ENCODE measurements at regions not wholly inside any gene's neighbourhood (a gene's known extent, or its start where the extent isn't known, plus 50 kb on each side); places are given as distances from the start of the nearest gene placed in this dataset.

- SMC1A ChIA-PET (ENCODE audit: uncharacterized antibody, unreplicated experiment): interaction anchor here (0.5 to 2.0 kb wide), 4 partner anchors 35 to 143 kb away, joined by 3 to 7 read pairs (median 3); no protein-coding TSS in a partner anchor
- RAD21 ChIA-PET (ENCODE audit: unreplicated experiment): interaction anchor here (1.6 kb wide), 1 partner anchor 40 kb away, joined by 4 read pairs; no protein-coding TSS in a partner anchor
- Histone ChIP-seq H3K4me3 (no peak overlapping the region), H2AFZ (ENCODE audit: control insufficient read depth, low read depth, low read length) (no peak overlapping the region), H4K20me1 (ENCODE audit: control insufficient read depth, insufficient read depth) (no peaks in the 10 kb centered on the region), H3K36me3 (ENCODE audit: control insufficient read depth in 2 of 2, insufficient read depth in 2 of 2, low read length in 1 of 2) (no peaks in the 10 kb centered on the region), H3K9me3 (replicated peaks; ENCODE audit: control insufficient read depth, insufficient read depth, low read length) (no peaks in the 10 kb centered on the region), H3K27ac (ENCODE audit: control insufficient read depth, insufficient read depth) (no peak overlapping the region), H3K79me2 (ENCODE audit: control insufficient read depth, insufficient read depth, low read length) (no peaks in the 10 kb centered on the region), H3K4me2 (ENCODE audit: control insufficient read depth, insufficient read depth) (no peak overlapping the region), H3K4me1 (ENCODE audit: control insufficient read depth, insufficient read depth, low read length) (no peaks in the 10 kb centered on the region; the same call in 1 of the 2 replicates), H3K27me3 (replicated peaks in 1 of 2; ENCODE audit: control insufficient read depth in 2 of 2, insufficient read depth in 2 of 2, low read length in 1 of 2) (no peaks in the 10 kb centered on the region), H3K9ac (ENCODE audit: control insufficient read depth, insufficient read depth, low read length) (no peak overlapping the region)
- DNase-seq (ENCODE audit: low read depth, low spot score): peak; percentile 7
- CTCF ChIA-PET: interaction anchor here (1.0 to 1.3 kb wide), 2 partner anchors 12 to 48 kb away, joined by 3 to 4 read pairs; no protein-coding TSS in a partner anchor
- FAIRE-seq: no peak
- ATAC-seq: peak; percentile 79
- BruUV-seq (replicated peaks): no TSS peak
- POLR2A ChIA-PET: interaction anchor here (1.1 kb wide), 1 partner anchor 11 kb away, joined by 5 read pairs; no protein-coding TSS in a partner anchor
- in situ Hi-C loops (cut with MboI): no loop called here
- WGBS (ENCODE audit: insufficient coverage, insufficient replicate concordance, low lambda C conversion rate, missing lambda C conversion rate): 27% methylated on average over 4 of the region's 4 CpGs
- intact Hi-C loops (cut with micrococcal nuclease; ENCODE audit: unreplicated experiment): no loop called here
- TF ChIP-seq NFXL1 (IDR thresholded peaks at IDR 0.05; ENCODE audit: borderline replicate concordance) (no peak), IKZF2 (IDR thresholded peaks at IDR 0.05) (peak; percentile 39 to 42; a peak in 2 of 4 replicates), SPI1 (IDR thresholded peaks at IDR 0.05; ENCODE audit: borderline replicate concordance, insufficient read depth, low read depth, low read length) (peak; percentile 29; the same call in 1 of the 2 replicates)
These were observed 146.2 kb downstream of the PLPP3 start for GRCh38 chr1:56433056-56433577.

- no peaks in the 10 kb centered on the region for H3K79me2 ChIP-seq (ENCODE audit: control insufficient read depth, insufficient read depth, low read length)
- DNase-seq (ENCODE audit: low read depth, low spot score): no peak
- ATAC-seq: peak; percentile 8; the same call in 1 of the 3 replicates
- no TSS peak for BruUV-seq (replicated peaks)
- no peaks in the 10 kb centered on the region for H3K27me3 ChIP-seq (replicated peaks in 1 of 2; ENCODE audit: control insufficient read depth in 2 of 2, insufficient read depth in 2 of 2, low read length in 1 of 2)
- in situ Hi-C loops (cut with MboI): no loop called here
- intact Hi-C loops (cut with micrococcal nuclease; ENCODE audit: unreplicated experiment): no loop called here
- WGBS (ENCODE audit: insufficient coverage, insufficient replicate concordance, low lambda C conversion rate, missing lambda C conversion rate): 36% methylated on average over 8 of the region's 8 CpGs
- no peak overlapping the region for H3K4me3 ChIP-seq
- no peaks in the 10 kb centered on the region for H4K20me1 ChIP-seq (ENCODE audit: control insufficient read depth, insufficient read depth)
- no peak overlapping the region for H3K4me2 ChIP-seq (ENCODE audit: control insufficient read depth, insufficient read depth)
- H3K27ac ChIP-seq (ENCODE audit: control insufficient read depth, insufficient read depth): no peak overlapping the region
- FAIRE-seq: no peak
- SMC1A ChIA-PET (ENCODE audit: uncharacterized antibody, unreplicated experiment): interaction anchor here (1.5 to 2.0 kb wide), 2 partner anchors 38 to 144 kb away, joined by 3 to 7 read pairs; no protein-coding TSS in a partner anchor
- CTCF ChIA-PET: interaction anchor here (0.7 to 1.0 kb wide), 2 partner anchors 49 to 489 kb away, joined by 4 read pairs; no protein-coding TSS in a partner anchor
- no peaks in the 10 kb centered on the region; the same call in 1 of the 2 replicates for H3K4me1 ChIP-seq (ENCODE audit: control insufficient read depth, insufficient read depth, low read length)
- no peak overlapping the region for H2AFZ ChIP-seq (ENCODE audit: control insufficient read depth, low read depth, low read length)
- RAD21 ChIA-PET (ENCODE audit: unreplicated experiment): interaction anchor here (1.6 kb wide), 1 partner anchor 41 kb away, joined by 4 read pairs; no protein-coding TSS in a partner anchor
- H3K9ac ChIP-seq (ENCODE audit: control insufficient read depth, insufficient read depth, low read length): no peak overlapping the region
- POLR2A ChIA-PET: no interaction called here
- H3K9me3 ChIP-seq (replicated peaks; ENCODE audit: control insufficient read depth, insufficient read depth, low read length): no peaks in the 10 kb centered on the region
- no peaks in the 10 kb centered on the region for H3K36me3 ChIP-seq (ENCODE audit: control insufficient read depth in 2 of 2, insufficient read depth in 2 of 2, low read length in 1 of 2)
- TF ChIP-seq NFYA (IDR thresholded peaks at IDR 0.05; ENCODE audit: borderline replicate concordance, low read depth, low read length) (no peak), BCLAF1 (IDR thresholded peaks at IDR 0.05) (no peak), CHD4 (IDR thresholded peaks at IDR 0.05) (no peak), MXI1 (IDR thresholded peaks at IDR 0.05; ENCODE audit: low read depth, low read length) (no peak), SMC3 (IDR thresholded peaks at IDR 0.05; ENCODE audit: borderline replicate concordance, low read length) (no peak), FOXM1 (IDR thresholded peaks at IDR 0.05; ENCODE audit: low read depth, low read length) (no peak), HCFC1 (IDR thresholded peaks at IDR 0.05; ENCODE audit: low read length) (no peak), POLR2AphosphoS2 (IDR thresholded peaks at IDR 0.05; ENCODE audit: low read depth, low read length) (no peak), POLR2A (IDR thresholded peaks at IDR 0.05; ENCODE audit: low read depth, low read length) (no peak), ESRRA (IDR thresholded peaks at IDR 0.05; ENCODE audit: low read length) (no peak)
These were observed 147.0 kb downstream of the PLPP3 start for GRCh38 chr1:56432166-56432971.
